Epithelial cell of esophagus (primary cell): ENCODE measurements at regions not wholly inside any gene's neighbourhood (a gene's known extent, or its start where the extent isn't known, plus 50 kb on each side); places are given as distances from the start of the nearest gene placed in this dataset.

ENCODE experiments used
- DNase-seq: peaks from one replicate; pipeline ENCODE4 v3.0.0; 2010; ENCODE audit warnings: low read depth
- H3K4me3 ChIP-seq: 2 replicates; pipeline ENCODE4 v1.5.1; 2011; ENCODE audit warnings: mild to moderate bottlenecking, low read length, control low read depth
- CTCF ChIP-seq: IDR thresholded peaks from 2 replicates; pipeline ENCODE4 v1.5.1; 2011; ENCODE audit warnings: low read depth, mild to moderate bottlenecking, low read length, control low read depth, inconsistent platforms; ENCODE audit not compliant: insufficient read depth; ENCODE audit errors: missing control alignments

- DNase-seq = peak; percentile 20
Measured at GRCh38 chr14:61940666-61941420, 178.6 kb downstream of the SNAPC1 start.

GRCh38 chr14:61941421-61942150, 179.4 kb downstream of the SNAPC1 start:
- TF ChIP-seq CTCF = no peak
- DNase-seq = no peak
- no peak overlapping the region for H3K4me3 ChIP-seq

More at GRCh38 chr14:61940666-61941420, 178.6 kb downstream of the SNAPC1 start:
- no peak for TF ChIP-seq CTCF
- no peak overlapping the region for H3K4me3 ChIP-seq

GRCh38 chr14:61948376-61948775, 186.2 kb downstream of the SNAPC1 start:
- no peak for DNase-seq
- no peak overlapping the region for H3K4me3 ChIP-seq
- TF ChIP-seq CTCF = no peak

- TF ChIP-seq CTCF = no peak
- no peak overlapping the region for H3K4me3 ChIP-seq
- DNase-seq = no peak
Measured at GRCh38 chr14:61950340-61950739, 188.1 kb downstream of the SNAPC1 start.

- DNase-seq = no peak
- TF ChIP-seq CTCF = no peak
- no peak overlapping the region for H3K4me3 ChIP-seq
Measured at GRCh38 chr14:61953602-61954001, 191.4 kb downstream of the SNAPC1 start.

GRCh38 chr14:61954306-61954705, 192.1 kb downstream of the SNAPC1 start:
- TF ChIP-seq CTCF = no peak
- DNase-seq = no peak
- H3K4me3 ChIP-seq = no peak overlapping the region

GRCh38 chr14:61956517-61956916, 194.3 kb downstream of the SNAPC1 start:
- TF ChIP-seq CTCF = no peak
- H3K4me3 ChIP-seq = no peak overlapping the region
- DNase-seq = no peak
